Muscle layer of colon (tissue), 2 donors: ENCODE measurements at regions not wholly inside any gene's neighbourhood (a gene's known extent, or its start where the extent isn't known, plus 50 kb on each side); places are given as distances from the start of the nearest gene placed in this dataset.
"Not testable (repeated sequence)": the region's sequence is repeated elsewhere in the genome, so short reads cannot be mapped to it uniquely, and the experiment has no call there.

Experiments
- H3K27ac ChIP-seq: one replicate; pipeline ENCODE4 v1.7.0; 2013; ENCODE audit warnings: low read depth, mild to moderate bottlenecking, low read length, moderate library complexity
- H3K27me3 ChIP-seq, 2 donors: one replicate each; pipeline ENCODE4 v1.7.0; 2013; ENCODE audit warnings: low read length in 2 of 2, mild to moderate bottlenecking in 2 of 2; ENCODE audit not compliant: insufficient read depth in 2 of 2, control insufficient read depth in 1 of 2
- H3K36me3 ChIP-seq: one replicate; pipeline ENCODE4 v1.7.0; 2013; ENCODE audit warnings: mild to moderate bottlenecking, low read length; ENCODE audit not compliant: insufficient read depth
- H3K4me1 ChIP-seq: one replicate; pipeline ENCODE4 v1.7.0; 2013; ENCODE audit warnings: mild to moderate bottlenecking, low read length; ENCODE audit not compliant: insufficient read depth
- H3K4me3 ChIP-seq, 2 donors: one replicate each; pipeline ENCODE4 v1.7.0; 2013; ENCODE audit warnings: low read length in 2 of 2, low read depth in 1 of 2, mild to moderate bottlenecking in 1 of 2, moderate library complexity in 1 of 2
- H3K9ac ChIP-seq: one replicate; pipeline ENCODE4 v1.7.0; 2013; ENCODE audit warnings: low read length
- H3K9me3 ChIP-seq: one replicate; pipeline ENCODE4 v1.7.0; 2013; ENCODE audit warnings: mild to moderate bottlenecking, low read length
- donor health status: abdominal sarcoma.
- donor health status: Adenocarcinoma of cecum.

GRCh38 chr3:159669766-159670165 lies 318.9 kb upstream of the IL12A start:
- Histone ChIP-seq H3K27me3 (no peaks in the 10 kb centered on the region), H3K4me1 (peaks cover 2% of the 10 kb centered on the region), H3K4me3 (no peak overlapping the region), H3K27ac (no peak overlapping the region), H3K36me3 (no peaks in the 10 kb centered on the region), H3K9me3 (no peaks in the 10 kb centered on the region), H3K9ac (no peak overlapping the region)

GRCh38 chr3:159672728-159673688 lies 315.6 kb upstream of the IL12A start:
- no peaks in the 10 kb centered on the region for H3K27me3 ChIP-seq
- H3K27ac ChIP-seq: no peak overlapping the region
- no peaks in the 10 kb centered on the region for H3K9me3 ChIP-seq

GRCh38 chr3:159674583-159674982 lies 314.1 kb upstream of the IL12A start:
- no peak overlapping the region for H3K9ac ChIP-seq
- no peak overlapping the region for H3K4me3 ChIP-seq
- no peaks in the 10 kb centered on the region for H3K36me3 ChIP-seq
- H3K27ac ChIP-seq: no peak overlapping the region
- peaks cover 6% of the 10 kb centered on the region for H3K4me1 ChIP-seq
- no peaks in the 10 kb centered on the region for H3K9me3 ChIP-seq
- H3K27me3 ChIP-seq: no peaks in the 10 kb centered on the region

More at GRCh38 chr3:159672728-159673688, 315.6 kb upstream of the IL12A start:
- no peak overlapping the region for H3K9ac ChIP-seq
- H3K4me1 ChIP-seq: peaks cover 6% of the 10 kb centered on the region
- H3K4me3 ChIP-seq: no peak overlapping the region
- no peaks in the 10 kb centered on the region for H3K36me3 ChIP-seq

- H3K9me3 ChIP-seq: no peaks in the 10 kb centered on the region
- no peaks in the 10 kb centered on the region for H3K27me3 ChIP-seq
- H3K4me3 ChIP-seq: no peak overlapping the region
- H3K36me3 ChIP-seq: no peaks in the 10 kb centered on the region
- H3K27ac ChIP-seq: no peak overlapping the region
- peaks cover 6% of the 10 kb centered on the region for H3K4me1 ChIP-seq
- H3K9ac ChIP-seq: no peak overlapping the region
These were observed 313.4 kb upstream of the IL12A start for GRCh38 chr3:159675285-159675684.

- Histone ChIP-seq H3K4me1 (peaks cover 3% of the 10 kb centered on the region), H3K27me3 (no peaks in the 10 kb centered on the region), H3K9ac (no peak overlapping the region), H3K27ac (no peak overlapping the region), H3K9me3 (no peaks in the 10 kb centered on the region), H3K36me3 (no peaks in the 10 kb centered on the region), H3K4me3 (no peak overlapping the region)
These were observed 308.7 kb upstream of the IL12A start for GRCh38 chr3:159679900-159680299.

GRCh38 chr3:159681717-159682116 lies 306.9 kb upstream of the IL12A start:
- not testable (repeated sequence) for H3K4me1 ChIP-seq, H3K27me3 ChIP-seq, H3K4me3 ChIP-seq, H3K27ac ChIP-seq, H3K9me3 ChIP-seq, H3K9ac ChIP-seq, H3K36me3 ChIP-seq

- Histone ChIP-seq H3K4me1 (no peaks in the 10 kb centered on the region), H3K9me3 (no peaks in the 10 kb centered on the region), H3K27me3 (no peaks in the 10 kb centered on the region), H3K27ac (no peak overlapping the region), H3K9ac (no peak overlapping the region), H3K36me3 (no peaks in the 10 kb centered on the region), H3K4me3 (no peak overlapping the region)
These were observed 302.8 kb upstream of the IL12A start for GRCh38 chr3:159685801-159686200.

- Histone ChIP-seq H3K9ac (no peak overlapping the region), H3K4me1 (no peaks in the 10 kb centered on the region), H3K27me3 (no peaks in the 10 kb centered on the region), H3K36me3 (no peaks in the 10 kb centered on the region), H3K4me3 (no peak overlapping the region), H3K27ac (no peak overlapping the region), H3K9me3 (no peaks in the 10 kb centered on the region)
These were observed 295.4 kb upstream of the IL12A start for GRCh38 chr3:159693226-159693625.

GRCh38 chr3:159711560-159712333 lies 276.9 kb upstream of the IL12A start:
- Histone ChIP-seq H3K27me3 (no peaks in the 10 kb centered on the region), H3K9ac (no peak overlapping the region), H3K36me3 (no peaks in the 10 kb centered on the region), H3K4me3 (no peak overlapping the region), H3K27ac (no peak overlapping the region), H3K9me3 (no peaks in the 10 kb centered on the region), H3K4me1 (no peaks in the 10 kb centered on the region)

- no peak overlapping the region for H3K27ac ChIP-seq
- no peaks in the 10 kb centered on the region for H3K27me3 ChIP-seq
- no peaks in the 10 kb centered on the region for H3K36me3 ChIP-seq
- H3K9ac ChIP-seq: no peak overlapping the region
- no peak overlapping the region for H3K4me3 ChIP-seq
- H3K9me3 ChIP-seq: no peaks in the 10 kb centered on the region
- no peaks in the 10 kb centered on the region for H3K4me1 ChIP-seq
These were observed 267.3 kb upstream of the IL12A start for GRCh38 chr3:159721324-159721723.

GRCh38 chr3:159723295-159723694 lies 265.3 kb upstream of the IL12A start:
- H3K27ac ChIP-seq: no peak overlapping the region
- no peaks in the 10 kb centered on the region for H3K4me1 ChIP-seq
- no peak overlapping the region for H3K9ac ChIP-seq
- H3K4me3 ChIP-seq: no peak overlapping the region
- no peaks in the 10 kb centered on the region for H3K36me3 ChIP-seq
- no peaks in the 10 kb centered on the region for H3K27me3 ChIP-seq
- no peaks in the 10 kb centered on the region for H3K9me3 ChIP-seq
